ENCODE measurements at regions not wholly inside any gene's neighbourhood (a gene's known extent, or its start where the extent isn't known, plus 50 kb on each side); places are given as distances from the start of the nearest gene placed in this dataset.

- no peak for DNase-seq
Observed at GRCh38 chr2:129239141-129239540, 740.3 kb upstream of the RAB6C start.

- DNase-seq: no peak
Observed at GRCh38 chr2:129240061-129240460, 739.4 kb upstream of the RAB6C start.

- DNase-seq: no peak
Observed at GRCh38 chr2:129242269-129242668, 737.2 kb upstream of the RAB6C start.

- no peak for DNase-seq
Observed at GRCh38 chr2:129247751-129248150, 731.7 kb upstream of the RAB6C start.

GRCh38 chr2:129248198-129248597, 731.3 kb upstream of the RAB6C start:
- DNase-seq: no peak

GRCh38 chr2:129252781-129253460, 726.5 kb upstream of the RAB6C start:
- DNase-seq: no peak

GRCh38 chr2:129253461-129253812, 726.0 kb upstream of the RAB6C start:
- DNase-seq: no peak

GRCh38 chr2:129254718-129255117, 724.7 kb upstream of the RAB6C start:
- no peak for DNase-seq

GRCh38 chr2:129255610-129256313, 723.7 kb upstream of the RAB6C start:
- DNase-seq: no peak

GRCh38 chr2:129256642-129257041, 722.8 kb upstream of the RAB6C start:
- DNase-seq: no peak

- DNase-seq: no peak
Observed at GRCh38 chr2:129262934-129263333, 716.5 kb upstream of the RAB6C start.

GRCh38 chr2:129263939-129264338, 715.5 kb upstream of the RAB6C start:
- DNase-seq: no peak

- DNase-seq: no peak
Observed at GRCh38 chr2:129267559-129267958, 711.9 kb upstream of the RAB6C start.

GRCh38 chr2:129273266-129274037, 706.0 kb upstream of the RAB6C start:
- DNase-seq: no peak

- no peak for DNase-seq
Observed at GRCh38 chr2:129274038-129274415, 705.4 kb upstream of the RAB6C start.

- DNase-seq: no peak
Observed at GRCh38 chr2:129274918-129275317, 704.5 kb upstream of the RAB6C start.

GRCh38 chr2:129275706-129276105, 703.8 kb upstream of the RAB6C start:
- DNase-seq: no peak

GRCh38 chr2:129276978-129277584, 702.4 kb upstream of the RAB6C start:
- no peak for DNase-seq

GRCh38 chr2:129277585-129277981, 701.9 kb upstream of the RAB6C start:
- DNase-seq: no peak

GRCh38 chr2:129281791-129282530, 697.5 kb upstream of the RAB6C start:
- DNase-seq: no peak

- DNase-seq: no peak
Observed at GRCh38 chr2:129285012-129285411, 694.5 kb upstream of the RAB6C start.

GRCh38 chr2:129293326-129293725, 686.1 kb upstream of the RAB6C start:
- DNase-seq: no peak

GRCh38 chr2:129296396-129296795, 683.1 kb upstream of the RAB6C start:
- DNase-seq: no peak
